ENCODE measurements at regions not wholly inside any gene's neighbourhood (a gene's known extent, or its start where the extent isn't known, plus 50 kb on each side); places are given as distances from the start of the nearest gene placed in this dataset.

GRCh38 chr5:13029211-13029610 lies 915.3 kb downstream of the DNAH5 start:
- no peaks in the 10 kb centered on the region for H3K4me1 ChIP-seq (ENCODE audit: insufficient read depth, low read length, poor library complexity, severe bottlenecking)
- H3K36me3 ChIP-seq (ENCODE audit: insufficient read depth, low read length), result no peaks in the 10 kb centered on the region
- no peak overlapping the region for H3K4me3 ChIP-seq (ENCODE audit: low read depth, low read length, poor library complexity, severe bottlenecking)
- H3K27ac ChIP-seq (ENCODE audit: low read depth, low read length, poor library complexity, severe bottlenecking), result no peak overlapping the region
- H3K9me3 ChIP-seq (ENCODE audit: low read length), result no peaks in the 10 kb centered on the region
- H3K9me2 ChIP-seq (ENCODE audit: insufficient read depth, low read length), result no peaks in the 10 kb centered on the region
- ChIA-PET POLR2A (no interaction called here), CTCF (ENCODE audit: unreplicated experiment) (no interaction called here)
- BruUV-seq (replicated peaks), result no TSS peak
- no peaks in the 10 kb centered on the region for H4K20me1 ChIP-seq (ENCODE audit: insufficient read depth, low read length)
- intact Hi-C loops (cut with micrococcal nuclease; ENCODE audit: unreplicated experiment), result no loop called here
- no peak for DNase-seq (ENCODE audit: low spot score)
- H2AFZ ChIP-seq (ENCODE audit: low read length), result no peak overlapping the region
- TF ChIP-seq EZH2phosphoT487 (IDR thresholded peaks at IDR 0.05; ENCODE audit: borderline replicate concordance, low read depth, low read length) (no peak), CTCF (conservative IDR thresholded peaks at IDR 0.05; ENCODE audit: low read length) (no peak)
- H3K79me2 ChIP-seq (ENCODE audit: insufficient read depth, low read depth, low read length), result no peaks in the 10 kb centered on the region
- no peak overlapping the region for H3K4me2 ChIP-seq (ENCODE audit: low read length)

GRCh38 chr5:13027874-13028273 lies 916.6 kb downstream of the DNAH5 start:
- Histone ChIP-seq H3K9me3 (ENCODE audit: low read length) (no peaks in the 10 kb centered on the region), H2AFZ (ENCODE audit: low read length) (no peak overlapping the region), H3K4me1 (ENCODE audit: insufficient read depth, low read length, poor library complexity, severe bottlenecking) (no peaks in the 10 kb centered on the region), H4K20me1 (ENCODE audit: insufficient read depth, low read length) (no peaks in the 10 kb centered on the region), H3K36me3 (ENCODE audit: insufficient read depth, low read length) (no peaks in the 10 kb centered on the region), H3K4me2 (ENCODE audit: low read length) (no peak overlapping the region), H3K4me3 (ENCODE audit: low read depth, low read length, poor library complexity, severe bottlenecking) (no peak overlapping the region), H3K79me2 (ENCODE audit: insufficient read depth, low read depth, low read length) (no peaks in the 10 kb centered on the region), H3K9me2 (ENCODE audit: insufficient read depth, low read length) (no peaks in the 10 kb centered on the region), H3K27ac (ENCODE audit: low read depth, low read length, poor library complexity, severe bottlenecking) (no peak overlapping the region)
- TF ChIP-seq EZH2phosphoT487 (IDR thresholded peaks at IDR 0.05; ENCODE audit: borderline replicate concordance, low read depth, low read length) (no peak), CTCF (conservative IDR thresholded peaks at IDR 0.05; ENCODE audit: low read length) (no peak)
- POLR2A ChIA-PET, result no interaction called here
- intact Hi-C loops (cut with micrococcal nuclease; ENCODE audit: unreplicated experiment), result no loop called here
- BruUV-seq (replicated peaks), result no TSS peak
- no peak for DNase-seq (ENCODE audit: low spot score)
- CTCF ChIA-PET (ENCODE audit: unreplicated experiment), result no interaction called here

GRCh38 chr5:13019729-13020128 lies 924.8 kb downstream of the DNAH5 start:
- Histone ChIP-seq H3K9me3 (ENCODE audit: low read length) (no peaks in the 10 kb centered on the region), H3K9me2 (ENCODE audit: insufficient read depth, low read length) (no peaks in the 10 kb centered on the region), H3K36me3 (ENCODE audit: insufficient read depth, low read length) (no peaks in the 10 kb centered on the region), H3K4me2 (ENCODE audit: low read length) (no peak overlapping the region), H2AFZ (ENCODE audit: low read length) (no peak overlapping the region), H3K79me2 (ENCODE audit: insufficient read depth, low read depth, low read length) (no peaks in the 10 kb centered on the region), H3K27ac (ENCODE audit: low read depth, low read length, poor library complexity, severe bottlenecking) (no peak overlapping the region), H4K20me1 (ENCODE audit: insufficient read depth, low read length) (no peaks in the 10 kb centered on the region), H3K4me3 (ENCODE audit: low read depth, low read length, poor library complexity, severe bottlenecking) (no peak overlapping the region), H3K4me1 (ENCODE audit: insufficient read depth, low read length, poor library complexity, severe bottlenecking) (no peaks in the 10 kb centered on the region)
- no TSS peak for BruUV-seq (replicated peaks)
- intact Hi-C loops (cut with micrococcal nuclease; ENCODE audit: unreplicated experiment), result no loop called here
- no peak for TF ChIP-seq CTCF (conservative IDR thresholded peaks at IDR 0.05; ENCODE audit: low read length)
- no peak for TF ChIP-seq EZH2phosphoT487 (IDR thresholded peaks at IDR 0.05; ENCODE audit: borderline replicate concordance, low read depth, low read length)
- ChIA-PET CTCF (ENCODE audit: unreplicated experiment) (no interaction called here), POLR2A (no interaction called here)
- DNase-seq (ENCODE audit: low spot score), result no peak
